Natural killer cell treated with Interleukin-12 subunit alpha and Interleukin-12 subunit beta and Interleukin-15 and Interleukin-18, amount 100 ng/mL, for 72 hours (primary cell): ENCODE measurements at regions not wholly inside any gene's neighbourhood (a gene's known extent, or its start where the extent isn't known, plus 50 kb on each side); places are given as distances from the start of the nearest gene placed in this dataset.

Experiments
- ATAC-seq, 2 donors: fragments of 150-1000 bp; cut with Tn5 transposase in 1 of 2; sonication (Bioruptor Pico), chemical (Tn5 transposase) in 1 of 2; 2 replicates each; pipeline ENCODE4 v1.10.0; 2021
- DNase-seq: peaks from one replicate; pipeline ENCODE4 v3.0.0; 2022; ENCODE audit warnings: low spot score
- H3K27ac Mint-ChIP-seq, 2 donors: 1 replicate in 1 of 2; 2 replicates in 1 of 2; pipeline ENCODE4 v1.8.0; 2022; ENCODE audit warnings: mixed read lengths in 2 of 2, mild to moderate bottlenecking in 1 of 2, moderate library complexity in 1 of 2
- H3K27me3 Mint-ChIP-seq, 2 donors: 1 replicate in 1 of 2; 2 replicates in 1 of 2; pipeline ENCODE4 v1.8.0; 2022; ENCODE audit warnings: mixed read lengths in 2 of 2
- H3K36me3 Mint-ChIP-seq: one replicate; pipeline ENCODE4 v1.8.0; 2022; ENCODE audit warnings: mixed read lengths
- H3K4me1 Mint-ChIP-seq, 2 donors: 1 replicate in 1 of 2; 2 replicates in 1 of 2; pipeline ENCODE4 v1.8.0; 2022; ENCODE audit warnings: low read depth in 2 of 2, mixed read lengths in 2 of 2, mild to moderate bottlenecking in 1 of 2
- H3K4me3 Mint-ChIP-seq: one replicate; pipeline ENCODE4 v1.8.0; 2022; ENCODE audit warnings: mixed read lengths
- H3K9me3 Mint-ChIP-seq: 2 replicates; pipeline ENCODE4 v1.8.0; 2022; ENCODE audit warnings: mixed read lengths

GRCh38 chr2:21281791-21282514 is 158.2 kb downstream of the TDRD15 start:
- Mint-ChIP-seq H3K4me3 (no peak overlapping the region), H3K36me3 (no peaks in the 10 kb centered on the region), H3K27me3 (no peaks in the 10 kb centered on the region), H3K4me1 (no peaks in the 10 kb centered on the region), H3K27ac (no peak overlapping the region), H3K9me3 (no peaks in the 10 kb centered on the region)
- ATAC-seq (no peak), DNase-seq (no peak)

- Mint-ChIP-seq H3K27me3 (no peaks in the 10 kb centered on the region), H3K36me3 (no peaks in the 10 kb centered on the region), H3K4me1 (no peaks in the 10 kb centered on the region), H3K4me3 (no peak overlapping the region), H3K9me3 (no peaks in the 10 kb centered on the region), H3K27ac (no peak overlapping the region)
- DNase-seq (no peak), ATAC-seq (no peak)
These were observed 158.7 kb downstream of the TDRD15 start for GRCh38 chr2:21282515-21282898.

GRCh38 chr2:21288299-21288698 is 164.5 kb downstream of the TDRD15 start:
- peaks cover 0 to 6% of the 10 kb centered on the region in 2 donors for H3K27me3 Mint-ChIP-seq
- H3K36me3 Mint-ChIP-seq, result no peaks in the 10 kb centered on the region
- no peak overlapping the region for H3K27ac Mint-ChIP-seq
- H3K4me1 Mint-ChIP-seq, result no peaks in the 10 kb centered on the region
- DNase-seq (no peak), ATAC-seq (no peak)
- H3K9me3 Mint-ChIP-seq, result no peaks in the 10 kb centered on the region
- H3K4me3 Mint-ChIP-seq, result no peak overlapping the region

GRCh38 chr2:21288739-21289520 is 165.2 kb downstream of the TDRD15 start:
- no peak overlapping the region for H3K4me3 Mint-ChIP-seq
- H3K9me3 Mint-ChIP-seq, result no peaks in the 10 kb centered on the region
- peaks cover 0 to 6% of the 10 kb centered on the region in 2 donors for H3K27me3 Mint-ChIP-seq
- DNase-seq (no peak), ATAC-seq (no peak)
- no peaks in the 10 kb centered on the region for H3K36me3 Mint-ChIP-seq
- H3K27ac Mint-ChIP-seq, result no peak overlapping the region
- H3K4me1 Mint-ChIP-seq, result no peaks in the 10 kb centered on the region

GRCh38 chr2:21289551-21289950 is 165.8 kb downstream of the TDRD15 start:
- H3K4me1 Mint-ChIP-seq, result no peaks in the 10 kb centered on the region
- no peaks in the 10 kb centered on the region for H3K9me3 Mint-ChIP-seq
- no peak for DNase-seq
- no peak for ATAC-seq
- H3K27ac Mint-ChIP-seq, result no peak overlapping the region
- no peaks in the 10 kb centered on the region for H3K36me3 Mint-ChIP-seq
- no peak overlapping the region for H3K4me3 Mint-ChIP-seq
- peaks cover 0 to 6% of the 10 kb centered on the region in 2 donors for H3K27me3 Mint-ChIP-seq

- Mint-ChIP-seq H3K27me3 (peaks cover 0 to 6% of the 10 kb centered on the region in 2 donors), H3K27ac (no peak overlapping the region), H3K4me3 (no peak overlapping the region), H3K9me3 (no peaks in the 10 kb centered on the region), H3K4me1 (no peaks in the 10 kb centered on the region), H3K36me3 (no peaks in the 10 kb centered on the region)
- ATAC-seq, result peak in 1 of 2 donors; percentile 53
- DNase-seq, result no peak
These were observed 166.2 kb downstream of the TDRD15 start for GRCh38 chr2:21289989-21290388.

- Mint-ChIP-seq H3K27ac (no peak overlapping the region), H3K36me3 (no peaks in the 10 kb centered on the region), H3K9me3 (no peaks in the 10 kb centered on the region), H3K27me3 (peaks cover 0 to 6% of the 10 kb centered on the region in 2 donors), H3K4me1 (no peaks in the 10 kb centered on the region), H3K4me3 (no peak overlapping the region)
- no peak for ATAC-seq
- DNase-seq, result no peak
These were observed 167.7 kb downstream of the TDRD15 start for GRCh38 chr2:21291426-21291825.

- no peak overlapping the region for H3K27ac Mint-ChIP-seq
- H3K36me3 Mint-ChIP-seq, result no peaks in the 10 kb centered on the region
- H3K4me1 Mint-ChIP-seq, result no peaks in the 10 kb centered on the region
- no peak for ATAC-seq
- no peak overlapping the region for H3K4me3 Mint-ChIP-seq
- no peaks in the 10 kb centered on the region for H3K27me3 Mint-ChIP-seq
- H3K9me3 Mint-ChIP-seq, result no peaks in the 10 kb centered on the region
- DNase-seq, result no peak
These were observed 170.7 kb downstream of the TDRD15 start for GRCh38 chr2:21294446-21294845.

- Mint-ChIP-seq H3K4me1 (no peaks in the 10 kb centered on the region), H3K27me3 (no peaks in the 10 kb centered on the region), H3K9me3 (no peaks in the 10 kb centered on the region), H3K27ac (no peak overlapping the region), H3K36me3 (no peaks in the 10 kb centered on the region), H3K4me3 (no peak overlapping the region)
- DNase-seq, result no peak
- no peak for ATAC-seq
These were observed 175.6 kb downstream of the TDRD15 start for GRCh38 chr2:21299411-21299810.

- Mint-ChIP-seq H3K9me3 (no peaks in the 10 kb centered on the region), H3K36me3 (no peaks in the 10 kb centered on the region), H3K27ac (no peak overlapping the region), H3K4me3 (no peak overlapping the region), H3K27me3 (no peaks in the 10 kb centered on the region), H3K4me1 (no peaks in the 10 kb centered on the region)
- DNase-seq (no peak), ATAC-seq (no peak)
These were observed 178.2 kb downstream of the TDRD15 start for GRCh38 chr2:21301871-21302455.

GRCh38 chr2:21303876-21304275 is 180.1 kb downstream of the TDRD15 start:
- Mint-ChIP-seq H3K36me3 (no peaks in the 10 kb centered on the region), H3K27ac (no peak overlapping the region), H3K9me3 (no peaks in the 10 kb centered on the region), H3K4me1 (no peaks in the 10 kb centered on the region), H3K27me3 (no peaks in the 10 kb centered on the region), H3K4me3 (no peak overlapping the region)
- ATAC-seq (no peak), DNase-seq (no peak)

- no peaks in the 10 kb centered on the region for H3K4me1 Mint-ChIP-seq
- no peaks in the 10 kb centered on the region for H3K36me3 Mint-ChIP-seq
- no peak for ATAC-seq
- DNase-seq, result no peak
- H3K9me3 Mint-ChIP-seq, result no peaks in the 10 kb centered on the region
- H3K27me3 Mint-ChIP-seq, result no peaks in the 10 kb centered on the region
- H3K27ac Mint-ChIP-seq, result no peak overlapping the region
- H3K4me3 Mint-ChIP-seq, result no peak overlapping the region
These were observed 181.8 kb downstream of the TDRD15 start for GRCh38 chr2:21305581-21305980.

- no peak for ATAC-seq
- no peak for DNase-seq
- Mint-ChIP-seq H3K4me1 (no peaks in the 10 kb centered on the region), H3K4me3 (no peak overlapping the region), H3K36me3 (no peaks in the 10 kb centered on the region), H3K27ac (no peak overlapping the region), H3K9me3 (no peaks in the 10 kb centered on the region), H3K27me3 (no peaks in the 10 kb centered on the region)
These were observed 182.5 kb downstream of the TDRD15 start for GRCh38 chr2:21306235-21306634.

- Mint-ChIP-seq H3K36me3 (no peaks in the 10 kb centered on the region), H3K4me1 (no peaks in the 10 kb centered on the region), H3K27me3 (no peaks in the 10 kb centered on the region), H3K4me3 (no peak overlapping the region), H3K9me3 (no peaks in the 10 kb centered on the region), H3K27ac (no peak overlapping the region)
- ATAC-seq (no peak), DNase-seq (no peak)
These were observed 183.3 kb downstream of the TDRD15 start for GRCh38 chr2:21307037-21307436.
